Adrenal gland (tissue), 9 donors: ENCODE measurements at regions not wholly inside any gene's neighbourhood (a gene's known extent, or its start where the extent isn't known, plus 50 kb on each side); places are given as distances from the start of the nearest gene placed in this dataset.

ENCODE experiments used
- DNase-seq, 7 donors: peaks; one replicate each; pipeline ENCODE4 v3.0.0-alpha.2; 2019 to 2020
- H3K27ac ChIP-seq, 5 donors: fragments of 200-600 bp; sonication (generic) in 4 of 5; 1 replicate in 3 of 5; 2 replicates in 2 of 5; pipeline versions ENCODE4 v1.5.1 to v1.8.0; 2016 to 2020; ENCODE audit warnings: mild to moderate bottlenecking in 1 of 5
- H3K27me3 ChIP-seq: fragments of 200-600 bp; 2 replicates; pipeline ENCODE4 v1.8.0; 2021
- H3K36me3 ChIP-seq, 2 donors: fragments of 200-600 bp; replicated peaks in 1 of 2; 1 replicate in 1 of 2; 2 replicates in 1 of 2; pipeline versions ENCODE4 v1.5.1 to v1.8.0; 2018 to 2022
- H3K4me1 ChIP-seq, 2 donors: fragments of 200-600 bp; replicated peaks in 1 of 2; 1 replicate in 1 of 2; 2 replicates in 1 of 2; pipeline versions ENCODE4 v1.5.1 to v1.8.0; 2018 to 2021
- H3K4me3 ChIP-seq, 4 donors: fragments of 200-600 bp; sonication (generic) in 3 of 4; one replicate each; pipeline ENCODE4 v1.5.1; 2016 to 2018
- H3K9me3 ChIP-seq, 3 donors: fragments of 200-600 bp; sonication (generic) in 1 of 3; replicated peaks in 1 of 3; 1 replicate in 2 of 3; 2 replicates in 1 of 3; pipeline versions ENCODE4 v1.5.1 to v1.8.0; 2016 to 2021
- POLR2A ChIP-seq, 2 donors: fragments of 450-650 bp; IDR thresholded peaks; one replicate each; pipeline ENCODE4 v1.6.1; 2017; ENCODE audit warnings: antibody characterized with exemption in 2 of 2, mild to moderate bottlenecking in 2 of 2, moderate library complexity in 1 of 2
- WGBS, 4 donors: extraction: QIAGEN DNeasy Blood & Tissue Kit in 2 of 4; methylation state at CpG; one replicate each; pipeline versions ENCODE4 v1.1.5 to v1.1.7; 2013 to 2017; 5-methylcytosine and 5-hydroxymethylcytosine counted together
- intact Hi-C, 2 donors: fragments of 100-400 bp; cut with DNase I; formaldehyde crosslinking; loops; one replicate each; pipeline versions ENCODE4 v1.14.1 to v1.15.0; 2022 to 2023
- TF ChIP-seq, protein P1 (sequence below), 6 experiments: fragments of 450-650 bp in 4 of 6; fragments of 200-600 bp in 2 of 6; sonication (generic) in 1 of 6; IDR thresholded peaks; 1 replicate in 5 of 6; 2 replicates in 1 of 6; pipeline versions ENCODE4 v1.5.1 to v1.8.0; 2016 to 2021; ENCODE audit warnings: antibody characterized with exemption in 6 of 6, mild to moderate bottlenecking in 2 of 6, moderate library complexity in 1 of 6
- donor health status: healthy with polysubstance abuse.
- donor health status: Bipolar disorder and iron deficiency.
- donor health status: DM: yes; HTN: yes; CAD: no.
- donor health status: DM: no; HTN: no; CAD: no.
- donor health status: DM: no; HTN: no; CAD: no.

DNA sequence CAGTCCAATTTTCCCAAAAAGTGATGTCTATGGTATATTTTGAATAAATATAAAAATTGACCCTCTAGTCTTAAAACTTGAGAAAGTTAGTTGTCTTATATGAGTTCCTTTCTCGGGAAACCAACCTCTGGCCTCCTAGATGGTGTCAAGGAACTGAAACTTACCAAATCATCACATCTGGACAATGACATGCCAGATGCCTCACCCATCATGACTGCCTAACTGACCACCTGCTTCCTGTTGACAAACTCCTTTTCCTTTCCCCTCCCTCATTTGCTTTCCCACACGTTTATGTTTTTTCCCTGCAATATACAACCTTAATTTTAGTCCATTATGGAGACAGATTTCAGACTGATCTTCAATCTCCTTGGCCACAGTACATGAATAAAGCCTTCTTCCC, 731.0 kb downstream of the EPHA7 start:
- no peaks in the 10 kb centered on the region for H3K9me3 ChIP-seq
- no peak overlapping the region for H3K27ac ChIP-seq
- no peaks in the 10 kb centered on the region for H3K4me1 ChIP-seq
- H3K4me3 ChIP-seq: no peak overlapping the region
- H3K36me3 ChIP-seq: no peaks in the 10 kb centered on the region
- no peaks in the 10 kb centered on the region for H3K27me3 ChIP-seq
- WGBS, 4 donors: 35 to 49% (median 38%) methylated on average over 2 of the region's 2 CpGs
- TF ChIP-seq, protein P1, sequence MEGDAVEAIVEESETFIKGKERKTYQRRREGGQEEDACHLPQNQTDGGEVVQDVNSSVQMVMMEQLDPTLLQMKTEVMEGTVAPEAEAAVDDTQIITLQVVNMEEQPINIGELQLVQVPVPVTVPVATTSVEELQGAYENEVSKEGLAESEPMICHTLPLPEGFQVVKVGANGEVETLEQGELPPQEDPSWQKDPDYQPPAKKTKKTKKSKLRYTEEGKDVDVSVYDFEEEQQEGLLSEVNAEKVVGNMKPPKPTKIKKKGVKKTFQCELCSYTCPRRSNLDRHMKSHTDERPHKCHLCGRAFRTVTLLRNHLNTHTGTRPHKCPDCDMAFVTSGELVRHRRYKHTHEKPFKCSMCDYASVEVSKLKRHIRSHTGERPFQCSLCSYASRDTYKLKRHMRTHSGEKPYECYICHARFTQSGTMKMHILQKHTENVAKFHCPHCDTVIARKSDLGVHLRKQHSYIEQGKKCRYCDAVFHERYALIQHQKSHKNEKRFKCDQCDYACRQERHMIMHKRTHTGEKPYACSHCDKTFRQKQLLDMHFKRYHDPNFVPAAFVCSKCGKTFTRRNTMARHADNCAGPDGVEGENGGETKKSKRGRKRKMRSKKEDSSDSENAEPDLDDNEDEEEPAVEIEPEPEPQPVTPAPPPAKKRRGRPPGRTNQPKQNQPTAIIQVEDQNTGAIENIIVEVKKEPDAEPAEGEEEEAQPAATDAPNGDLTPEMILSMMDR (IDR thresholded peaks at IDR 0.05): no peak
- no peak for TF ChIP-seq POLR2A (IDR thresholded peaks at IDR 0.05)
- intact Hi-C loops: no loop called here
- peak in 2 of 7 donors; percentile 11 to 19 for DNase-seq

DNA sequence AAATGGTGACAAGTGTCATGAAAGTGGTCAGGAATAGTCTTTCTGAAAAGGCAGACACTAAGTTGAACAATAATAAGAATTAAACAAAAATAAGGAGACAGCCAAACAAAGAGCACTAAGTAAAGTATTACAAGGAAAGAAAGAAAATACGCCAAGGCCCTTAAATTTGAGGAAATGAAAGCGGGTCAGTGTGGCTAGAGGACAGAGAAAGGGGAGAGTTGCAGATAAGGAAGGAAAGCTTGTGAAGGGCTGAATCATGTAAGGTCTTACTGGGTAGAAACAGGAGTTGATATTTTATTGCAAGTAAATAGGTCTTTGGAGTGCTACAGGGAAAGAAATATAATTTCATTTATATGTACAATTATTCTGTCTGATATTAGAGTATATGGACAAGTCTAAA, 732.1 kb downstream of the EPHA7 start:
- Histone ChIP-seq H3K9me3 (no peaks in the 10 kb centered on the region), H3K4me1 (no peaks in the 10 kb centered on the region), H3K4me3 (no peak overlapping the region), H3K36me3 (no peaks in the 10 kb centered on the region), H3K27me3 (no peaks in the 10 kb centered on the region), H3K27ac (no peak overlapping the region)
- TF ChIP-seq, protein P1 (IDR thresholded peaks at IDR 0.05): no peak
- no peak for TF ChIP-seq POLR2A (IDR thresholded peaks at IDR 0.05)
- intact Hi-C loops: no loop called here
- 68 to 72% (median 70%) methylated on average over 2 of the region's 2 CpGs for WGBS, 4 donors
- DNase-seq: no peak

DNA sequence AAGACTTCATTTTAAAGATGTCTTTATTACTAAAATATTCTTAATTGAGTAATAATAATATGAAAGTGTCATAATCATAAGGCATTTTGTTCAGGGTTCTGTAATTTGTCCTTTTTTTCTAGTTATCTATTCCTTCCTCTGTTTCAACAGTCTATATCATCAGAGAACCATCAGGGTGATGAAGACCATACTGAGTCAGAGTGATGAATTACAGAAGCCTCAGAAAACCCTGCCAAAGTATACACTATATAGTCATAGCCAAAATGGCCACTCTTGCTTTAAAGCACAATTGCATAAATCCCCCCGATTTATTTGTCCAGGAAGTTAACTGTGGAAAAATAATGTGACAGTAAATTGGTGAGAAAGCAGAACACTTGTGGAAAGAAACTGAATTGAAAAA, 735.0 kb downstream of the EPHA7 start:
- Histone ChIP-seq H3K27me3 (no peaks in the 10 kb centered on the region), H3K4me3 (no peak overlapping the region), H3K27ac (no peak overlapping the region), H3K9me3 (no peaks in the 10 kb centered on the region), H3K36me3 (no peaks in the 10 kb centered on the region), H3K4me1 (no peaks in the 10 kb centered on the region)
- WGBS, 4 donors: 45 to 80% (median 63%) methylated on average over 1 of the region's 1 CpG
- DNase-seq: no peak
- intact Hi-C loops: no loop called here
- TF ChIP-seq, protein P1 (IDR thresholded peaks at IDR 0.05): no peak
- no peak for TF ChIP-seq POLR2A (IDR thresholded peaks at IDR 0.05)

DNA sequence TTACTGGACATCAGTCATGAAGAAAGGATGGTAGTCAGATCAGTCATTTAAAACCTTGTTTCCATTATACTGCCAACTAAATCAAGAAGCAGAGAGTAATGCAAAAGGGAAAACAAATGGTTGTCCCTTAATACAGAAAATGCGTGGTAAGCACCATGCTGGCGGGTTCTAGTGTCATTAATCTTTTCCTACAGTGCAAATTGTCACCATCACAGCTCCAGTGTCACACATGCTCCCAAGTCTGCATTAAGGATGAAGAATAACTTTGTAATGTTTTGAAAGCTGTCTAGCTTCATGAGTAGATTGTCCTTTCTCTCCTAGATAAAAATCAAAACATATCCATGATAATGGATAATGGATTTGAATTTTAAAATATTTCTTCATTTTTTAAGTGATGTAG, 735.6 kb downstream of the EPHA7 start:
- Histone ChIP-seq H3K4me1 (no peaks in the 10 kb centered on the region), H3K9me3 (no peaks in the 10 kb centered on the region), H3K4me3 (no peak overlapping the region), H3K27ac (no peak overlapping the region), H3K27me3 (no peaks in the 10 kb centered on the region), H3K36me3 (no peaks in the 10 kb centered on the region)
- intact Hi-C loops: no loop called here
- 57 to 73% (median 67%) methylated on average over 2 of the region's 2 CpGs for WGBS, 4 donors
- DNase-seq: no peak
- TF ChIP-seq POLR2A (IDR thresholded peaks at IDR 0.05): no peak
- TF ChIP-seq, protein P1 (IDR thresholded peaks at IDR 0.05): no peak
